ENCODE measurements at regions not wholly inside any gene's neighbourhood (a gene's known extent, or its start where the extent isn't known, plus 50 kb on each side); places are given as distances from the start of the nearest gene placed in this dataset.

GRCh38 chr11:113587308-113587739 lies 112.1 kb upstream of the DRD2 start:
- TF ChIP-seq CTCF (conservative IDR thresholded peaks at IDR 0.05; ENCODE audit: low read length): no peak
- DNase-seq (ENCODE audit: low read depth): peak; percentile 16
- no peak overlapping the region for H3K4me3 ChIP-seq (ENCODE audit: low read length)

- no peak for DNase-seq (ENCODE audit: low read depth)
- no peak for TF ChIP-seq CTCF (conservative IDR thresholded peaks at IDR 0.05; ENCODE audit: low read length)
- no peak overlapping the region for H3K4me3 ChIP-seq (ENCODE audit: low read length)
These were observed 109.2 kb upstream of the DRD2 start for GRCh38 chr11:113584371-113584770.

GRCh38 chr11:113581713-113582112 lies 106.5 kb upstream of the DRD2 start:
- DNase-seq (ENCODE audit: low read depth): no peak
- no peak for TF ChIP-seq CTCF (conservative IDR thresholded peaks at IDR 0.05; ENCODE audit: low read length)
- H3K4me3 ChIP-seq (ENCODE audit: low read length): no peak overlapping the region

- no peak overlapping the region for H3K4me3 ChIP-seq (ENCODE audit: low read length)
- DNase-seq (ENCODE audit: low read depth): no peak
- no peak for TF ChIP-seq CTCF (conservative IDR thresholded peaks at IDR 0.05; ENCODE audit: low read length)
These were observed 104.2 kb upstream of the DRD2 start for GRCh38 chr11:113579292-113579940.

- no peak for DNase-seq (ENCODE audit: low read depth)
- no peak overlapping the region for H3K4me3 ChIP-seq (ENCODE audit: low read length)
- TF ChIP-seq CTCF (conservative IDR thresholded peaks at IDR 0.05; ENCODE audit: low read length): no peak
These were observed 103.6 kb upstream of the DRD2 start for GRCh38 chr11:113578715-113579250.

- no peak for TF ChIP-seq CTCF (conservative IDR thresholded peaks at IDR 0.05; ENCODE audit: low read length)
- DNase-seq (ENCODE audit: low read depth): no peak
- no peak overlapping the region for H3K4me3 ChIP-seq (ENCODE audit: low read length)
These were observed 102.8 kb upstream of the DRD2 start for GRCh38 chr11:113578033-113578380.

- no peak overlapping the region for H3K4me3 ChIP-seq (ENCODE audit: low read length)
- DNase-seq (ENCODE audit: low read depth): no peak
- TF ChIP-seq CTCF (conservative IDR thresholded peaks at IDR 0.05; ENCODE audit: low read length): no peak
These were observed 102.3 kb upstream of the DRD2 start for GRCh38 chr11:113577356-113578032.

All from AG10803 (cell line).